ENCODE measurements at regions not wholly inside any gene's neighbourhood (a gene's known extent, or its start where the extent isn't known, plus 50 kb on each side); places are given as distances from the start of the nearest gene placed in this dataset.

GRCh38 chr11:22138264-22138663, 54.6 kb upstream of the ANO5 start:
- no peak overlapping the region for H3K27ac Mint-ChIP-seq
- no peaks in the 10 kb centered on the region for H3K27me3 ChIP-seq (ENCODE audit: control insufficient read depth in 1 of 2, insufficient read depth in 2 of 2, low read length in 2 of 2)
- peaks cover 11% of the 10 kb centered on the region for H3K9me3 Mint-ChIP-seq
- no peaks in the 10 kb centered on the region for H3K4me1 ChIP-seq (ENCODE audit: insufficient read depth, low read length)
- no peak for TF ChIP-seq CTCF (IDR thresholded peaks at IDR 0.05)
- H3K4me3 Mint-ChIP-seq, result no peak overlapping the region
- ATAC-seq (ENCODE audit: poor library complexity) (no peak), DNase-seq (no peak)
- CTCF ChIA-PET, result no interaction called here
- intact Hi-C loops (cut with DNase I, micrococcal nuclease), result no loop called here
- H3K27me3 Mint-ChIP-seq, result no peaks in the 10 kb centered on the region
- H3K4me3 ChIP-seq (ENCODE audit: low read length), result no peak overlapping the region
- H3K4me1 Mint-ChIP-seq (ENCODE audit: low read depth), result no peaks in the 10 kb centered on the region
- peaks cover 0 to 9% of the 10 kb centered on the region in 2 experiments for H3K9me3 ChIP-seq (ENCODE audit: control insufficient read depth in 1 of 2, insufficient read depth in 1 of 2, low read length in 2 of 2)
- H3K36me3 ChIP-seq (ENCODE audit: insufficient read depth, low read length), result no peaks in the 10 kb centered on the region
- H3K27ac ChIP-seq (ENCODE audit: low read depth in 1 of 2, low read length in 2 of 2), result no peak overlapping the region
- no peaks in the 10 kb centered on the region for H3K36me3 Mint-ChIP-seq (ENCODE audit: low read depth)
- POLR2A ChIA-PET, result no interaction called here

Measured in CD4-positive, alpha-beta T cell (primary cell).